ENCODE measurements at regions not wholly inside any gene's neighbourhood (a gene's known extent, or its start where the extent isn't known, plus 50 kb on each side); places are given as distances from the start of the nearest gene placed in this dataset.

DNA sequence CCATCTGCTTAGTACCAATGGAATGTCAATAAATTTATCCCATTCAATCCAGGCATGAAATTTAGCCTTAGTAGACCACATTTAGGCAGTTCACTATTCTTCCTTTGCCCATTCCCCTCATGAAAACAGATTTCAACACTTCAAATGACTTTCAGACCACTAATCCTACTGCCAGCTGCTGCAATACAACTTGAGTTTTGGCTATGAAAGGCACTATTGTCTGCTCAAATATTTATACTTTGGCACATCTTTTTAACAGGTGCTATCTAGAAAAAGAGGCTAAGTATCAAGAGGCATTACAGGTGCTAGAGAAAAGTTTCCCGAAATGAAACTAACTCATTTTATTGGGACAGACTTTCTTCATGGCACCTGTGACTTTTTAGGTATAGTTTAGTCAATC is 499.8 kb downstream of the C12orf50 start:
- no peaks in the 10 kb centered on the region for H3K36me3 ChIP-seq
- no peak overlapping the region for H3K27ac ChIP-seq
- intact Hi-C loops (cut with DNase I; ENCODE audit: low total_unique reads) = no loop called here
- TF ChIP-seq POLR2A (IDR thresholded peaks at IDR 0.05) = no peak
- TF ChIP-seq, protein P1, sequence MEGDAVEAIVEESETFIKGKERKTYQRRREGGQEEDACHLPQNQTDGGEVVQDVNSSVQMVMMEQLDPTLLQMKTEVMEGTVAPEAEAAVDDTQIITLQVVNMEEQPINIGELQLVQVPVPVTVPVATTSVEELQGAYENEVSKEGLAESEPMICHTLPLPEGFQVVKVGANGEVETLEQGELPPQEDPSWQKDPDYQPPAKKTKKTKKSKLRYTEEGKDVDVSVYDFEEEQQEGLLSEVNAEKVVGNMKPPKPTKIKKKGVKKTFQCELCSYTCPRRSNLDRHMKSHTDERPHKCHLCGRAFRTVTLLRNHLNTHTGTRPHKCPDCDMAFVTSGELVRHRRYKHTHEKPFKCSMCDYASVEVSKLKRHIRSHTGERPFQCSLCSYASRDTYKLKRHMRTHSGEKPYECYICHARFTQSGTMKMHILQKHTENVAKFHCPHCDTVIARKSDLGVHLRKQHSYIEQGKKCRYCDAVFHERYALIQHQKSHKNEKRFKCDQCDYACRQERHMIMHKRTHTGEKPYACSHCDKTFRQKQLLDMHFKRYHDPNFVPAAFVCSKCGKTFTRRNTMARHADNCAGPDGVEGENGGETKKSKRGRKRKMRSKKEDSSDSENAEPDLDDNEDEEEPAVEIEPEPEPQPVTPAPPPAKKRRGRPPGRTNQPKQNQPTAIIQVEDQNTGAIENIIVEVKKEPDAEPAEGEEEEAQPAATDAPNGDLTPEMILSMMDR (IDR thresholded peaks at IDR 0.05) = no peak
- no peaks in the 10 kb centered on the region for H3K4me1 ChIP-seq
- peaks cover 0 to 5% of the 10 kb centered on the region in 2 donors for H3K27me3 ChIP-seq
- H3K4me3 ChIP-seq = no peak overlapping the region
- DNase-seq = no peak
- H3K9me3 ChIP-seq = no peaks in the 10 kb centered on the region

DNA sequence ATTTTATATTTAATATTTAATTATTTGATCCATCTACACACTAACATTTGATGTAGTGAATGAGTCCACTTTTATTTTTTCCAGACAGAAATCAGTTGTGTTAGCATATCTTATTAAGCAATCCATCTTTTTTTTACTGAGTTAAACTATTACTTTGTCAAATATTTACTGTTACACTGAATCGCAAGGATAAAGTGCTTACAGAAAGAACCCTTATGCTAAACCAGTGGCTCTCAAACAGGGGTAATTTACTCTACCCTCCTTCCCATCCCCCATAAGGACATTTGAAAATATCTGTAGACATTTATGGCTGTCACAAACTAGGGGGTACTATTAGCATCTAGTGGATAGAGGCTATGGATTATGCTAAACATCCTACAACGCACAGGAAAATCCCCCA is 508.2 kb downstream of the C12orf50 start:
- intact Hi-C loops (cut with DNase I; ENCODE audit: low total_unique reads) = no loop called here
- Histone ChIP-seq H3K4me3 (no peak overlapping the region), H3K27me3 (peaks cover 0 to 5% of the 10 kb centered on the region in 2 donors), H3K9me3 (no peaks in the 10 kb centered on the region), H3K36me3 (no peaks in the 10 kb centered on the region), H3K4me1 (no peaks in the 10 kb centered on the region), H3K27ac (no peak overlapping the region)
- TF ChIP-seq POLR2A (IDR thresholded peaks at IDR 0.05) = no peak
- TF ChIP-seq, protein P1 (IDR thresholded peaks at IDR 0.05) = no peak
- no peak for DNase-seq

DNA sequence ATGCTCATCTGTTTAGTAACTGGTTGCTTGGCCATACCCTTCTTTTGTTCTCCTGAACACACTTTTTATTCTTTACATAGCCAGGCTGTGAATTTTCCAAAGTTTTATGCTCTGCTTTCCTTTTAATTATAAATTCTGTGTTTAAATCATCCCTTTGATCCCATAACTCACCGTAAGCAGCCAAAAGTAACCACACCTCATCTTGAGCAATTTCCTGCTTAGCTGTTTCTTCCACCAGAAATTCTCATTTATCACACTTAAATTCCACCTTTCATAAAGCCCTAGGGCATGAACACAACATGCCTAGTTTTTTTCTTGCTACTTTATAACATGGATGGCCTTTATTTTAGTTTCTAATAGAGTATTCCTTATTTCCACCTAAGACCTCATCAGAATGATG is 510.7 kb downstream of the C12orf50 start:
- no peaks in the 10 kb centered on the region for H3K36me3 ChIP-seq
- H3K4me1 ChIP-seq = no peaks in the 10 kb centered on the region
- no peaks in the 10 kb centered on the region for H3K27me3 ChIP-seq
- intact Hi-C loops (cut with DNase I; ENCODE audit: low total_unique reads) = no loop called here
- no peak overlapping the region for H3K27ac ChIP-seq
- no peak for DNase-seq
- TF ChIP-seq POLR2A (IDR thresholded peaks at IDR 0.05) = no peak
- TF ChIP-seq, protein P1 (IDR thresholded peaks at IDR 0.05) = no peak
- no peaks in the 10 kb centered on the region for H3K9me3 ChIP-seq
- no peak overlapping the region for H3K4me3 ChIP-seq

DNA sequence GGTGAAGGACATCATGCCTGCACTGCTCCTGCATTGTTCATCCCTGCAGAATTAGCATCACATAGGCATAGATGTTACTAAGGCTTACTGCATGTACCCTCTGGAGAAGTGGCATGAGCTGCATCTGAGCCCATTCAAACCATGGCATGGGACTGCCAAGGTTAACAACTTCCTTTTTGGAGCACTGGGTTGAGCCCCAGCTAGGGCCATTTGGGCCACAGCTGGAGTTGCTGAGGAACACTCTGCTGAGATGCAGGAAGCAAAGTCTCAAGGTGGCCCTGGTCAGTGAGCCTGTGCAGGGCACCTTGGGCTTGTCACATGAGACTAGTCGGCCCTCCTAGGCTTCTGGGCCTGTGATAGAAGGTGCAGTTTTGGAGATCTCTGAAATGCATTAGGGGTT is 511.2 kb downstream of the C12orf50 start:
- H3K4me3 ChIP-seq = no peak overlapping the region
- H3K4me1 ChIP-seq = no peaks in the 10 kb centered on the region
- no peaks in the 10 kb centered on the region for H3K9me3 ChIP-seq
- no peaks in the 10 kb centered on the region for H3K36me3 ChIP-seq
- intact Hi-C loops (cut with DNase I; ENCODE audit: low total_unique reads) = no loop called here
- H3K27ac ChIP-seq = no peak overlapping the region
- no peaks in the 10 kb centered on the region for H3K27me3 ChIP-seq
- DNase-seq = no peak
- TF ChIP-seq POLR2A (IDR thresholded peaks at IDR 0.05) = no peak
- TF ChIP-seq, protein P1 (IDR thresholded peaks at IDR 0.05) = no peak

DNA sequence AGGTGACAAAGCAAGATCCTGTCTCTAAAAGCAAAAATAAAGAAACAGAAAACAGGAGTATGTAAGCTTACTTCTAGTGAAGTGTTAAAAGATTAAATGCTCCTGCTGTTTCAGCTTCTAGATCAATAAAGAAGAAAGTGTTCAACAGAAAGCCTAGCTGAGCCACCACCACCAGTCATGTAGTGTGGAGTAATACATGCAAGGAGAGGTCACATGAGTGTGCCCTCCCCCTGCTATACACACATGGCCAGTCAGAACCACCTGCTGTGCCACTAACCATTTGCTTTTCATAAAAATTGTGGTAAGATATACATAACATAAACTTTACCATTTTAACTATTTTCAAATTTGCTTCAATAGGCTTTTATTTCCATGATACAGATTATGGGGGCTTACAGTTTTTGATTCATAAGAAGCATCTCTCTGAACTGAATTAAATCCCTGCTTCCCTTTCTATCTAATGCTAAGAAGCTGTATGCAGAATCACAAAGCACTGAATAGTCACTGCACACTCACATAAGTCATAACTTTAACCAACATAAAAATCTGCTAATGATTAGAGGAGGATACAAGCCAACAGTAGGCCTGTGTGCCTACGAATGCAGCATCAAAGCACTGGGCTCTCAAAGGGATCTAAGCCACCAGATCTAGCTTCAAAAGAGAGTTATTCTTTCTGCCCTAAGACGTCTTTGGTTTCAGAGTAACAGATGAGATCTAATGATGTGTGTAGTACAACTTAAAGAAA is 515.5 kb downstream of the C12orf50 start:
- Histone ChIP-seq H3K36me3 (no peaks in the 10 kb centered on the region), H3K4me1 (no peaks in the 10 kb centered on the region), H3K27ac (no peak overlapping the region), H3K27me3 (no peaks in the 10 kb centered on the region), H3K4me3 (no peak overlapping the region), H3K9me3 (no peaks in the 10 kb centered on the region)
- no peak for DNase-seq
- no peak for TF ChIP-seq POLR2A (IDR thresholded peaks at IDR 0.05)
- TF ChIP-seq, protein P1 (IDR thresholded peaks at IDR 0.05) = no peak
- intact Hi-C loops (cut with DNase I; ENCODE audit: low total_unique reads) = no loop called here
